WERI-Rb-1 (cell line): ENCODE measurements at regions not wholly inside any gene's neighbourhood (a gene's known extent, or its start where the extent isn't known, plus 50 kb on each side); places are given as distances from the start of the nearest gene placed in this dataset.

ENCODE experiments used
- DNase-seq: peaks from one replicate; pipeline ENCODE4 v3.0.0-alpha.2; 2020
- H3K27ac ChIP-seq: fragments of 250-450 bp; sonication (Bioruptor Pico); 2 replicates; pipeline ENCODE4 v1.5.1; 2020; ENCODE audit warnings: mild to moderate bottlenecking, moderate library complexity
- H3K27me3 ChIP-seq: fragments of 250-450 bp; sonication (Bioruptor Pico); 2 replicates; pipeline ENCODE4 v1.5.1; 2021; ENCODE audit warnings: mild to moderate bottlenecking, low read depth, moderate library complexity; ENCODE audit not compliant: insufficient read depth, severe bottlenecking
- H3K36me3 ChIP-seq: fragments of 250-450 bp; sonication (Bioruptor Pico); 2 replicates; pipeline ENCODE4 v1.5.1; 2020; ENCODE audit warnings: mild to moderate bottlenecking, moderate library complexity
- H3K4me3 ChIP-seq: 2 replicates; pipeline ENCODE4 v1.5.1; 2011; ENCODE audit warnings: low read depth, mild to moderate bottlenecking, control low read depth, low read length
- H3K9me3 ChIP-seq: fragments of 250-450 bp; sonication (Bioruptor Pico); 2 replicates; pipeline ENCODE4 v1.5.1; 2021; ENCODE audit warnings: mild to moderate bottlenecking, moderate library complexity; ENCODE audit not compliant: severe bottlenecking
- CTCF ChIP-seq: IDR thresholded peaks from 2 replicates; pipeline ENCODE4 v1.5.1; 2011; ENCODE audit warnings: low read depth, mild to moderate bottlenecking, control low read depth, inconsistent platforms, low read length

- Histone ChIP-seq H3K27me3 (no peaks in the 10 kb centered on the region), H3K9me3 (peaks cover 6% of the 10 kb centered on the region), H3K36me3 (no peaks in the 10 kb centered on the region), H3K4me3 (no peak overlapping the region), H3K27ac (peak overlapping the region; percentile 34)
- TF ChIP-seq CTCF: no peak
- peak; percentile 45 for DNase-seq
Measured at GRCh38 chr4:56757821-56758411, 63.6 kb downstream of the SPINK2 start.

GRCh38 chr4:56757261-56757746, 64.2 kb downstream of the SPINK2 start:
- H3K27ac ChIP-seq: peak overlapping the region; percentile 34; the same call in 1 of the 2 replicates

GRCh38 chr4:56755901-56756300, 65.6 kb downstream of the SPINK2 start:
- H3K9me3 ChIP-seq: peaks cover 6% of the 10 kb centered on the region
- H3K27ac ChIP-seq: no peak overlapping the region
- no peaks in the 10 kb centered on the region for H3K36me3 ChIP-seq
- DNase-seq: no peak
- no peaks in the 10 kb centered on the region for H3K27me3 ChIP-seq
- no peak overlapping the region for H3K4me3 ChIP-seq
- TF ChIP-seq CTCF: no peak

More at GRCh38 chr4:56757261-56757746, 64.2 kb downstream of the SPINK2 start:
- no peak for TF ChIP-seq CTCF
- Histone ChIP-seq H3K9me3 (peaks cover 6% of the 10 kb centered on the region), H3K27me3 (no peaks in the 10 kb centered on the region), H3K4me3 (no peak overlapping the region), H3K36me3 (no peaks in the 10 kb centered on the region)
- DNase-seq: peak; percentile 53

GRCh38 chr4:56752985-56753384, 68.5 kb downstream of the SPINK2 start:
- DNase-seq: peak; percentile 74
- no peak overlapping the region for H3K4me3 ChIP-seq
- no peaks in the 10 kb centered on the region for H3K27me3 ChIP-seq
- no peaks in the 10 kb centered on the region for H3K36me3 ChIP-seq
- no peak overlapping the region for H3K27ac ChIP-seq
- H3K9me3 ChIP-seq: peaks cover 6% of the 10 kb centered on the region
- TF ChIP-seq CTCF: no peak

- no peaks in the 10 kb centered on the region for H3K27me3 ChIP-seq
- peaks cover 4% of the 10 kb centered on the region for H3K9me3 ChIP-seq
- H3K4me3 ChIP-seq: no peak overlapping the region
- no peak overlapping the region for H3K27ac ChIP-seq
- DNase-seq: no peak
- no peaks in the 10 kb centered on the region for H3K36me3 ChIP-seq
- no peak for TF ChIP-seq CTCF
Measured at GRCh38 chr4:56750231-56750630, 69.1 kb upstream of the HOPX start.

- DNase-seq: no peak
- Histone ChIP-seq H3K27ac (no peak overlapping the region), H3K36me3 (no peaks in the 10 kb centered on the region), H3K4me3 (no peak overlapping the region), H3K9me3 (peaks cover under 1% of the 10 kb centered on the region), H3K27me3 (no peaks in the 10 kb centered on the region)
- TF ChIP-seq CTCF: no peak
Measured at GRCh38 chr4:56748271-56748670, 67.2 kb upstream of the HOPX start.
